ENCODE measurements at regions not wholly inside any gene's neighbourhood (a gene's known extent, or its start where the extent isn't known, plus 50 kb on each side); places are given as distances from the start of the nearest gene placed in this dataset.

DNA sequence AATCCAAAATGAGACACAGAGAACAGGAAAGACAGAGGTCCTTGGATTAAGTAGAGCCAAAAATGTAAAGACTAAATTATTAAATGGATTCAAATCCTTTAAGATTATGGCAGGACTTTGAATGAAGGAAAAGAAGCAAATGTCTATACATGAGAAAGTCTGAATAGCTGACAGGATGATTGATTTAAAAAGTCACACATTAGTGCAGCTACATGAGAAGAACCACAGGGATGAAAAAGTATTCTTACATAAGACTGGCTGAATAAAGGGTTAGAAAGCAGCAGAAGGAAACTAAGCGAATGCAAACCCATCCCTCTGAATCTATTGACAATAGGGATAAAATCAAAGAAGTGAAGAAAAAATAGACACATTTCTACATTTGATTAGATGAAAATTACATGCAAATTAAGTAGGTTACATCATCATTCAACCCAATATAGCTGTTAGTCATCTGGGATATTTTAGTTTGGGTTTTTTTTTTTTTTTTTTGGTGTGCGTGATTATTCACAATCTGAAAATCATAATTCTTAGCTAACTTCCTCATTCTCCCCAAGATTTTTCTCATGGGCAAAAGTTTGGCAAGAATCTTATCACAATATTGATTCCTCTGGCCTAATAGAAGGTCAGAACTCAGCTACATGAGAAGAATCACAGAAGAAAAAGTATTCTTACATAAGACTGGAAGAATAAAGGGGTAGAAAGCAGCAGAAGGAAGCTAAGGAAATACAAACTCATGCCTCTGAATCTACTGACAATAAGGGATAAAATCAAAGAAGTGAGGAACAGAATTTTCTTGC is 845.4 kb downstream of the HACE1 start:
- Histone ChIP-seq H3K9ac (ENCODE audit: extremely low read depth, low read length, poor library complexity, severe bottlenecking) (no peak overlapping the region), H3K27me3 (ENCODE audit: control insufficient read depth, insufficient read depth, low read length, poor library complexity, severe bottlenecking) (no peaks in the 10 kb centered on the region), H3K27ac (ENCODE audit: low read depth, low read length) (peak overlapping the region; percentile 58), H3K4me3 (ENCODE audit: low read length) (no peak overlapping the region), H3K9me3 (ENCODE audit: control insufficient read depth, low read length) (no peaks in the 10 kb centered on the region), H3K4me1 (ENCODE audit: control insufficient read depth, insufficient read depth, low read length) (no peaks in the 10 kb centered on the region), H3K36me3 (ENCODE audit: control insufficient read depth, insufficient read depth, low read length) (no peaks in the 10 kb centered on the region)
- Mint-ChIP-seq H3K27me3 (ENCODE audit: insufficient read depth) (no peaks in the 10 kb centered on the region), H3K27ac (no peak overlapping the region), H3K9me3 (no peaks in the 10 kb centered on the region), H3K36me3 (ENCODE audit: low read depth) (no peaks in the 10 kb centered on the region), H3K4me1 (peaks cover 14% of the 10 kb centered on the region), H3K4me3 (no peak overlapping the region)
- DNase-seq: no peak
- 94% methylated on average over 2 of the region's 2 CpGs; no CpG with 5 or more reads in 1 of the 2 experiments for WGBS, 2 experiments (ENCODE audit: insufficient coverage in 1 of 2, insufficient read length in 1 of 2)
- no peak for TF ChIP-seq CTCF (conservative IDR thresholded peaks at IDR 0.05)

DNA sequence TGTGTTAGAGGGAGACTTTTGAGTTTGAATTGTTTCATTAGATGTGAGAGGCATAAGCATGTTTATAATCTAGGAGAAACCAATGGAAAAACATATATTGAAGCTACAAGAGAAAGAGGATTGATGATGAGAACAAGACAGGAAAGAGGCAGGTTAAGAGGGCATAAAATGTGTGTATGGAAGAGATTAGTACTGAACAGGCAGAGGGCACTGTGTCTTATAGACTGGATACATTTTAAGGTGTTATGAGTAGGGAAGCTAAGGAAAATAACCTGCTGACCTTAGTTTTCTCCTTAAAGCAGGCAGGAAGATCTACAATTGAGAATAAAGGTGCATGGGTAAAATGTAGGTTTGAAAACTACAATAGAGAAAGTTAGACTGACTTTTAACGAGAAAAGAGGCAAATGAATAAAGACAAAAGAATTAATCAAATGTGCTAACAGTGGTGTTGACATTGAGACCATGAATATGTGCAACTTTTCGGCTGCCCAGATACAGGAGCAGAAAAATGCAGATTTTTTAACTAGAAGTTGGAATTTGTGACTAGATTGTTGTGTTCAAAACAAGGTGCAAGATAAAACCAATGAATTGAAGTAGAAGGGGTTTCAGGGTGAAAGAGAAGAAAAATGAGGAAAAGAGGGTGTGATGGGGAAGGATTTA is 846.3 kb downstream of the HACE1 start:
- H3K27me3 ChIP-seq (ENCODE audit: control insufficient read depth, insufficient read depth, low read length, poor library complexity, severe bottlenecking): no peaks in the 10 kb centered on the region
- H3K4me1 Mint-ChIP-seq: peaks cover 14% of the 10 kb centered on the region
- 69 to 76% methylated on average over 2 of the region's 2 CpGs for WGBS, 2 experiments (ENCODE audit: insufficient coverage in 1 of 2, insufficient read length in 1 of 2)
- peak overlapping the region; percentile 51 for H3K27ac ChIP-seq (ENCODE audit: low read depth, low read length)
- no peak overlapping the region for H3K4me3 ChIP-seq (ENCODE audit: low read length)
- H3K36me3 ChIP-seq (ENCODE audit: control insufficient read depth, insufficient read depth, low read length): no peaks in the 10 kb centered on the region
- no peak overlapping the region for H3K4me3 Mint-ChIP-seq
- H3K4me1 ChIP-seq (ENCODE audit: control insufficient read depth, insufficient read depth, low read length): no peaks in the 10 kb centered on the region
- DNase-seq: no peak
- no peaks in the 10 kb centered on the region for H3K36me3 Mint-ChIP-seq (ENCODE audit: low read depth)
- H3K9ac ChIP-seq (ENCODE audit: extremely low read depth, low read length, poor library complexity, severe bottlenecking): no peak overlapping the region
- H3K27me3 Mint-ChIP-seq (ENCODE audit: insufficient read depth): no peaks in the 10 kb centered on the region
- TF ChIP-seq CTCF (conservative IDR thresholded peaks at IDR 0.05): no peak
- no peak overlapping the region for H3K27ac Mint-ChIP-seq
- H3K9me3 Mint-ChIP-seq: no peaks in the 10 kb centered on the region
- no peaks in the 10 kb centered on the region for H3K9me3 ChIP-seq (ENCODE audit: control insufficient read depth, low read length)

GRCh38 chr6:104010897-104011296 is 848.8 kb downstream of the HACE1 start:
- no peak overlapping the region for H3K27ac ChIP-seq (ENCODE audit: low read depth, low read length)

More at GRCh38 chr6:104010897-104011296, 848.8 kb downstream of the HACE1 start:
- H3K9me3 ChIP-seq (ENCODE audit: control insufficient read depth, low read length): no peaks in the 10 kb centered on the region
- no peaks in the 10 kb centered on the region for H3K27me3 Mint-ChIP-seq (ENCODE audit: insufficient read depth)
- no peak overlapping the region for H3K4me3 ChIP-seq (ENCODE audit: low read length)
- no peaks in the 10 kb centered on the region for H3K36me3 Mint-ChIP-seq (ENCODE audit: low read depth)
- H3K4me1 ChIP-seq (ENCODE audit: control insufficient read depth, insufficient read depth, low read length): no peaks in the 10 kb centered on the region
- H3K9me3 Mint-ChIP-seq: no peaks in the 10 kb centered on the region
- no peak overlapping the region for H3K9ac ChIP-seq (ENCODE audit: extremely low read depth, low read length, poor library complexity, severe bottlenecking)
- no peaks in the 10 kb centered on the region for H3K27me3 ChIP-seq (ENCODE audit: control insufficient read depth, insufficient read depth, low read length, poor library complexity, severe bottlenecking)
- H3K4me1 Mint-ChIP-seq: peaks cover 14% of the 10 kb centered on the region
- no peak overlapping the region for H3K4me3 Mint-ChIP-seq
- no peak overlapping the region for H3K27ac Mint-ChIP-seq
- no peak for TF ChIP-seq CTCF (conservative IDR thresholded peaks at IDR 0.05)
- no peaks in the 10 kb centered on the region for H3K36me3 ChIP-seq (ENCODE audit: control insufficient read depth, insufficient read depth, low read length)
- DNase-seq: no peak
